Heart left ventricle (tissue), 16 donors: ENCODE measurements at regions not wholly inside any gene's neighbourhood (a gene's known extent, or its start where the extent isn't known, plus 50 kb on each side); places are given as distances from the start of the nearest gene placed in this dataset.

Experiments used
- ATAC-seq, 4 donors: fragments of 200-7000 bp; cut with Tn5 transposase; one replicate each; pipeline ENCODE4 v1.9.1; 2020 to 2022; ENCODE audit warnings: moderate library complexity in 4 of 4, mild to moderate bottlenecking in 3 of 4, moderate number of reproducible peaks in 1 of 4
- DNase-seq, 5 donors: peaks; one replicate each; pipeline ENCODE4 v3.0.0-alpha.2; 2020
- H3K27ac ChIP-seq, 12 donors: fragments of 200-600 bp; sonication (generic) in 4 of 12; one replicate each; pipeline versions ENCODE4 v1.5.0 to v1.8.0; 2016 to 2022; ENCODE audit warnings: mild to moderate bottlenecking in 2 of 12
- H3K27me3 ChIP-seq, 9 donors: fragments of 200-600 bp; sonication (generic) in 2 of 9; one replicate each; pipeline versions ENCODE4 v1.5.1 to v1.8.0; 2016 to 2022; ENCODE audit warnings: mild to moderate bottlenecking in 3 of 9
- H3K36me3 ChIP-seq, 9 donors: fragments of 200-600 bp; sonication (generic) in 2 of 9; one replicate each; pipeline versions ENCODE4 v1.5.0 to v1.8.0; 2018 to 2022; ENCODE audit warnings: mild to moderate bottlenecking in 2 of 9
- H3K4me1 ChIP-seq, 12 donors: fragments of 200-600 bp; sonication (generic) in 4 of 12; one replicate each; pipeline versions ENCODE4 v1.5.0 to v1.8.0; 2016 to 2022; ENCODE audit warnings: mild to moderate bottlenecking in 3 of 12
- H3K4me3 ChIP-seq, 12 donors: fragments of 200-600 bp; sonication (generic) in 4 of 12; one replicate each; pipeline versions ENCODE4 v1.5.0 to v1.8.0; 2017 to 2022; ENCODE audit warnings: mild to moderate bottlenecking in 9 of 12, moderate library complexity in 4 of 12
- H3K9me3 ChIP-seq, 12 donors: fragments of 200-600 bp; sonication (generic) in 4 of 12; one replicate each; pipeline versions ENCODE4 v1.5.0 to v1.8.0; 2016 to 2022; ENCODE audit warnings: mild to moderate bottlenecking in 1 of 12
- CTCF ChIP-seq, 12 donors: fragments of 200-600 bp; sonication (generic) in 4 of 12; IDR thresholded peaks; one replicate each; pipeline versions ENCODE4 v1.5.0 to v1.8.0; 2018 to 2022; ENCODE audit warnings: antibody characterized with exemption in 12 of 12, mild to moderate bottlenecking in 5 of 12
- POLR2A ChIP-seq, 2 donors: fragments of 450-650 bp; IDR thresholded peaks; one replicate each; pipeline ENCODE4 v1.6.1; 2017; ENCODE audit warnings: antibody characterized with exemption in 2 of 2, mild to moderate bottlenecking in 2 of 2, moderate library complexity in 2 of 2
- WGBS, 4 donors: extraction: QIAGEN DNeasy Blood & Tissue Kit in 2 of 4; methylation state at CpG; one replicate each; pipeline versions ENCODE4 v1.1.5 to v1.1.7; 2013 to 2018; 5-methylcytosine and 5-hydroxymethylcytosine counted together
- intact Hi-C, 10 donors: fragments of 100-400 bp; cut with DNase I; formaldehyde crosslinking; loops; one replicate each; pipeline versions ENCODE4 v1.11.1 to v1.14.2; 2022
- donor health status: ischemic (EF 13 %, LVEDD 7.1; RV severe dilation, severe dysfunction).
- donor health status: healthy with polysubstance abuse.
- donor health status: DM: no; HTN: yes; CAD: no.
- donor health status: DM: no; HTN: no; CAD: no.
- donor health status: ischemic (EF 25% LVEDD 6.9; RV normal size, moderate dysfunction).
- donor health status: ischemic (EF 25% LVEDD 5.7; RV mildly dilated, moderate dysfunction).
- donor health status: healthy.
- donor health status: DM: yes; HTN: yes; CAD: no.
- donor health status: ischemic (EF 35%, LVEDD 5.7; RV mildly dilated, moderate dysfunction).
- donor health status: nonischemic (EF 11% LVEDD 7.7; RV severe dilation, severe dysfunction).
- donor health status: DM: yes; HTN: yes; CAD: no.
- donor health status: PGD.
- donor health status: ischemic (EF 29% LVEDD 5.4; RV normal size, mild dysfunction).
- donor health status: nonischemic (EF 23%, LVEDD 6.1; RV moderate dilation, normal function).

- no peak for DNase-seq
- H3K9me3 ChIP-seq, result peaks cover 0 to 12% (median 0%) of the 10 kb centered on the region in 12 donors
- WGBS, 4 donors, result 70 to 79% (median 75%) methylated on average over 1 of the region's 1 CpG
- TF ChIP-seq POLR2A (IDR thresholded peaks at IDR 0.05) (no peak), CTCF (IDR thresholded peaks at IDR 0.05) (no peak)
- H3K27ac ChIP-seq, result no peak overlapping the region
- H3K27me3 ChIP-seq, result no peaks in the 10 kb centered on the region
- intact Hi-C loops, result no loop called here
- no peak overlapping the region for H3K4me3 ChIP-seq
- H3K4me1 ChIP-seq, result no peaks in the 10 kb centered on the region
- H3K36me3 ChIP-seq, result no peaks in the 10 kb centered on the region
- ATAC-seq, result no peak
Measured at GRCh38 chr13:64423467-64423866, 2806.7 kb downstream of the PCDH9 start.

GRCh38 chr13:64420181-64420580, 2810.0 kb downstream of the PCDH9 start:
- Histone ChIP-seq H3K27ac (no peak overlapping the region), H3K9me3 (peaks cover 0 to 5% (median 0%) of the 10 kb centered on the region in 12 donors), H3K27me3 (no peaks in the 10 kb centered on the region), H3K4me3 (no peak overlapping the region), H3K4me1 (no peaks in the 10 kb centered on the region), H3K36me3 (no peaks in the 10 kb centered on the region)
- TF ChIP-seq POLR2A (IDR thresholded peaks at IDR 0.05) (no peak), CTCF (IDR thresholded peaks at IDR 0.05) (no peak)
- DNase-seq, result no peak
- 88 to 96% (median 92%) methylated on average over 3 of the region's 3 CpGs for WGBS, 4 donors
- intact Hi-C loops, result no loop called here
- no peak for ATAC-seq

- Histone ChIP-seq H3K27me3 (no peaks in the 10 kb centered on the region), H3K9me3 (no peaks in the 10 kb centered on the region), H3K4me1 (no peaks in the 10 kb centered on the region), H3K36me3 (no peaks in the 10 kb centered on the region), H3K4me3 (no peak overlapping the region), H3K27ac (no peak overlapping the region)
- DNase-seq (no peak), ATAC-seq (no peak)
- 77 to 87% (median 85%) methylated on average over 3 of the region's 3 CpGs for WGBS, 4 donors
- TF ChIP-seq POLR2A (IDR thresholded peaks at IDR 0.05) (no peak), CTCF (IDR thresholded peaks at IDR 0.05) (no peak)
- intact Hi-C loops, result no loop called here
Measured at GRCh38 chr13:64417581-64417980, 2812.6 kb downstream of the PCDH9 start.

- TF ChIP-seq CTCF (IDR thresholded peaks at IDR 0.05) (no peak), POLR2A (IDR thresholded peaks at IDR 0.05) (no peak)
- Histone ChIP-seq H3K27ac (no peak overlapping the region), H3K36me3 (no peaks in the 10 kb centered on the region), H3K4me3 (no peak overlapping the region), H3K27me3 (no peaks in the 10 kb centered on the region), H3K9me3 (no peaks in the 10 kb centered on the region), H3K4me1 (no peaks in the 10 kb centered on the region)
- ATAC-seq (no peak), DNase-seq (no peak)
- intact Hi-C loops, result no loop called here
Measured at GRCh38 chr13:64414381-64414780, 2815.8 kb downstream of the PCDH9 start.
